HAP-1 (cell line): ENCODE measurements at regions not wholly inside any gene's neighbourhood (a gene's known extent, or its start where the extent isn't known, plus 50 kb on each side); places are given as distances from the start of the nearest gene placed in this dataset.

Experiments
- DNase-seq, 2 experiments: peaks; one replicate each; pipeline ENCODE4 v3.0.0-alpha.2; 2016 to 2020; ENCODE audit warnings: low spot score in 2 of 2
- H3K27me3 ChIP-seq: fragments of 250-450 bp; sonication (Bioruptor Pico); 2 replicates; pipeline ENCODE4 v1.5.1; 2020; ENCODE audit warnings: low read depth, mild to moderate bottlenecking, moderate library complexity
- H3K36me3 ChIP-seq: fragments of 250-450 bp; sonication (Bioruptor Pico); replicated peaks from 2 replicates; pipeline ENCODE4 v1.5.1; 2020; ENCODE audit warnings: mild to moderate bottlenecking
- H3K4me1 ChIP-seq: fragments of 250-450 bp; sonication (Bioruptor Pico); 2 replicates; pipeline ENCODE4 v1.5.1; 2020; ENCODE audit warnings: mild to moderate bottlenecking
- H3K4me3 ChIP-seq: fragments of 250-450 bp; sonication (Bioruptor Pico); 2 replicates; pipeline ENCODE4 v1.5.1; 2020; ENCODE audit warnings: mild to moderate bottlenecking, moderate library complexity
- H3K9me3 ChIP-seq: fragments of 250-450 bp; sonication (Bioruptor Pico); 2 replicates; pipeline ENCODE4 v1.5.1; 2020; ENCODE audit warnings: mild to moderate bottlenecking, moderate library complexity
- in situ Hi-C: fragments of 300-500 bp; cut with MboI; formaldehyde crosslinking; loops from 3 replicates; pipeline ENCODE4 v1.14.3; 2020; ENCODE audit warnings: low sequenced_read_pairs, inconsistent platforms, mixed read lengths

GRCh38 chr20:24733416-24733815 is 215.7 kb upstream of the CST7 start:
- H3K4me3 ChIP-seq: no peak overlapping the region
- DNase-seq: no peak
- H3K9me3 ChIP-seq: no peaks in the 10 kb centered on the region
- no peaks in the 10 kb centered on the region for H3K36me3 ChIP-seq
- no peaks in the 10 kb centered on the region for H3K27me3 ChIP-seq
- in situ Hi-C loops: no loop called here
- no peaks in the 10 kb centered on the region for H3K4me1 ChIP-seq

- no peak overlapping the region for H3K4me3 ChIP-seq
- H3K36me3 ChIP-seq: no peaks in the 10 kb centered on the region
- H3K4me1 ChIP-seq: no peaks in the 10 kb centered on the region
- no peaks in the 10 kb centered on the region for H3K27me3 ChIP-seq
- no peaks in the 10 kb centered on the region for H3K9me3 ChIP-seq
- DNase-seq: no peak
- in situ Hi-C loops: no loop called here
Observed at GRCh38 chr20:24734139-24734538, 214.9 kb upstream of the CST7 start.

GRCh38 chr20:24735263-24735662 is 213.8 kb upstream of the CST7 start:
- no peaks in the 10 kb centered on the region for H3K4me1 ChIP-seq
- no peaks in the 10 kb centered on the region for H3K9me3 ChIP-seq
- DNase-seq: no peak
- in situ Hi-C loops: no loop called here
- H3K36me3 ChIP-seq: no peaks in the 10 kb centered on the region
- no peak overlapping the region for H3K4me3 ChIP-seq
- no peaks in the 10 kb centered on the region; the same call in 1 of the 2 replicates for H3K27me3 ChIP-seq

DNA sequence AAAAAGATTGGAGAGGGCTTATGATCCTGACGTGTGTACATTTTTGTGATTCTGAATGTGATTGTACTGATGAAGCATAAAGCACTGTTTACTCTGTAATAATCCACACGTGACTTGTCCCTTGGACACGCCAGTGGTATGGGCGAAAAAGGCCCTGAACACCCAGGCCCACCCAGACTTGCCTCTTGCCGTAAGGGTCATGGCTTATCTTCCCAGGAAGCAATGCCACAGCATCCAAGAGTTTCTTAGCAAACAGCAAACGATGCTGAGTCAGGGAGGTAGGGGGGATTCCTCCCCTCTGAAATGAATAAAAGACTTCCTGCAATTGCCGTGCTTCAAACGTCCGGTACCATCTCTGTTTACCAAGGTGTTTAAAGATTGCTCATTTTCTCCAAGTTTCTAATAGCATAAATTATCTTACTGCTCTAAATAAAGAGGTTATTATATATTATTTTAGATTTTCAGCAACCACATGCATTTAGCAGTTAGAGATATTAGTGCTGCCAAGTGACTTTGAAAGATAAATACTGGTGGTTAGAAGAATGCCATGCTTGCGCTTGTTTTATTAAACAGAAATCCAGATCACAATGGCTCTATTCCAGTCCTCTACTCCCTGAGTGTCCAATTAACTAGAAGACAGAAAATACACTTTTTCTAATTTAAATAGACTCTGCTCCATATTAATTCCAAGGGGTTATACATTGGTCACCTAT is 212.8 kb upstream of the CST7 start:
- Histone ChIP-seq H3K4me1 (no peaks in the 10 kb centered on the region), H3K27me3 (no peaks in the 10 kb centered on the region; the same call in 1 of the 2 replicates), H3K36me3 (no peaks in the 10 kb centered on the region), H3K4me3 (no peak overlapping the region), H3K9me3 (no peaks in the 10 kb centered on the region)
- no peak for DNase-seq
- in situ Hi-C loops: no loop called here

DNA sequence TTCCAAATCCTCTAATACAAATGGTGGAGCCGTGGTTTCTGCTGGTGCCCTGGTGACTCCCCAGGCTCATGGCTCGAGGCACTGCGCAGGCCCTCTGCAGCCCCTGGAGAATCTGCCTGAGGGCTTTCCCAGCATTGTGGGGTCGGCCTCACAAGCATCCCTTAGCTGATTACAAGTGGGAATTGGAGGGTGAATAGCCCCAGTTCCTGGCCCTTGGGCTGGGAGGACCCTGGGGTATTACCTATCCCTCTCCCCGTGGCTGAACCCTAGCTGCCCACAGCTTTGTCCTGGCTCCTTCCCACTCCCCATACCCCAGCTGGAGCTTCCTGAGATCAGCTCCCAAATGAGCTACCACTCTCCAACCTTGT is 212.2 kb upstream of the CST7 start:
- no peaks in the 10 kb centered on the region for H3K9me3 ChIP-seq
- no peaks in the 10 kb centered on the region for H3K4me1 ChIP-seq
- in situ Hi-C loops: no loop called here
- H3K4me3 ChIP-seq: no peak overlapping the region
- no peak for DNase-seq
- H3K36me3 ChIP-seq: no peaks in the 10 kb centered on the region
- no peaks in the 10 kb centered on the region; the same call in 1 of the 2 replicates for H3K27me3 ChIP-seq

- no peak overlapping the region for H3K4me3 ChIP-seq
- no peaks in the 10 kb centered on the region for H3K36me3 ChIP-seq
- no peaks in the 10 kb centered on the region for H3K4me1 ChIP-seq
- H3K9me3 ChIP-seq: no peaks in the 10 kb centered on the region
- no peak for DNase-seq
- H3K27me3 ChIP-seq: no peaks in the 10 kb centered on the region; the same call in 1 of the 2 replicates
- in situ Hi-C loops: no loop called here
Observed at GRCh38 chr20:24737212-24737850, 211.7 kb upstream of the CST7 start.

- no peaks in the 10 kb centered on the region for H3K4me1 ChIP-seq
- H3K36me3 ChIP-seq: no peaks in the 10 kb centered on the region
- H3K27me3 ChIP-seq: no peaks in the 10 kb centered on the region; the same call in 1 of the 2 replicates
- H3K9me3 ChIP-seq: no peaks in the 10 kb centered on the region
- no peak for DNase-seq
- H3K4me3 ChIP-seq: no peak overlapping the region
- in situ Hi-C loops: no loop called here
Observed at GRCh38 chr20:24738058-24738775, 210.9 kb upstream of the CST7 start.

- Histone ChIP-seq H3K36me3 (no peaks in the 10 kb centered on the region), H3K27me3 (no peaks in the 10 kb centered on the region; the same call in 1 of the 2 replicates), H3K4me3 (no peak overlapping the region), H3K4me1 (no peaks in the 10 kb centered on the region), H3K9me3 (no peaks in the 10 kb centered on the region)
- DNase-seq: no peak
- in situ Hi-C loops: no loop called here
Observed at GRCh38 chr20:24738981-24739633, 210.0 kb upstream of the CST7 start.

DNA sequence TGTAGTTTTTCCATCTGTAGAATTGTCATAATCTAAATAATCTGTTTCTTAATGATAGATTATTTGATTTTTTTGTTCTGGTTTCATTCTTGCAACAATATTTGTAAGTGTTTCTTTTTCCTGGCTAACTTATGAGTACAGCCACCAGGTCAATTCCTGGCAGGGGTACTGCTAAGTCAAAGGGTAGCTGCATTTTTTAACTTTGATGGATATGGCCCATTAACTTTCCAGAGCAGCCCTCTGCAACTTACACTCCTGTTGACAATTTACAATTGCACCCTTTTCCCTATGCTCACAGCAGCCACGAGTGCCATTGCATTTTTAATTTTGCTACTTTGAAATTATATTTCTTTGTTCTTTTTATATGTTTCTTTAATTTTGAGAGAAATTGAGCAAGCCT is 209.3 kb upstream of the CST7 start:
- no peaks in the 10 kb centered on the region; the same call in 1 of the 2 replicates for H3K27me3 ChIP-seq
- H3K36me3 ChIP-seq: no peaks in the 10 kb centered on the region
- H3K9me3 ChIP-seq: no peaks in the 10 kb centered on the region
- in situ Hi-C loops: no loop called here
- H3K4me3 ChIP-seq: no peak overlapping the region
- DNase-seq: no peak
- no peaks in the 10 kb centered on the region for H3K4me1 ChIP-seq

GRCh38 chr20:24741493-24742072 is 207.5 kb upstream of the CST7 start:
- DNase-seq: no peak
- Histone ChIP-seq H3K4me1 (no peaks in the 10 kb centered on the region), H3K36me3 (no peaks in the 10 kb centered on the region), H3K4me3 (no peak overlapping the region), H3K9me3 (no peaks in the 10 kb centered on the region), H3K27me3 (no peaks in the 10 kb centered on the region; the same call in 1 of the 2 replicates)
- in situ Hi-C loops: no loop called here

GRCh38 chr20:24742436-24742835 is 206.6 kb upstream of the CST7 start:
- Histone ChIP-seq H3K4me1 (no peaks in the 10 kb centered on the region), H3K36me3 (no peaks in the 10 kb centered on the region), H3K4me3 (no peak overlapping the region), H3K9me3 (no peaks in the 10 kb centered on the region), H3K27me3 (no peaks in the 10 kb centered on the region; the same call in 1 of the 2 replicates)
- in situ Hi-C loops: no loop called here
- no peak for DNase-seq

- Histone ChIP-seq H3K9me3 (no peaks in the 10 kb centered on the region), H3K4me3 (no peak overlapping the region), H3K4me1 (no peaks in the 10 kb centered on the region), H3K27me3 (no peaks in the 10 kb centered on the region; the same call in 1 of the 2 replicates), H3K36me3 (no peaks in the 10 kb centered on the region)
- no peak for DNase-seq
- in situ Hi-C loops: no loop called here
Observed at GRCh38 chr20:24742989-24743388, 206.1 kb upstream of the CST7 start.

- H3K9me3 ChIP-seq: no peaks in the 10 kb centered on the region
- no peak overlapping the region for H3K4me3 ChIP-seq
- in situ Hi-C loops: no loop called here
- no peaks in the 10 kb centered on the region for H3K4me1 ChIP-seq
- H3K36me3 ChIP-seq: no peaks in the 10 kb centered on the region
- DNase-seq: no peak
- no peaks in the 10 kb centered on the region; the same call in 1 of the 2 replicates for H3K27me3 ChIP-seq
Observed at GRCh38 chr20:24743641-24744040, 205.4 kb upstream of the CST7 start.
